ENCODE measurements at regions not wholly inside any gene's neighbourhood (a gene's known extent, or its start where the extent isn't known, plus 50 kb on each side); places are given as distances from the start of the nearest gene placed in this dataset.
"Not testable (repeated sequence)": the region's sequence is repeated elsewhere in the genome, so short reads cannot be mapped to it uniquely, and the experiment has no call there.

DNA sequence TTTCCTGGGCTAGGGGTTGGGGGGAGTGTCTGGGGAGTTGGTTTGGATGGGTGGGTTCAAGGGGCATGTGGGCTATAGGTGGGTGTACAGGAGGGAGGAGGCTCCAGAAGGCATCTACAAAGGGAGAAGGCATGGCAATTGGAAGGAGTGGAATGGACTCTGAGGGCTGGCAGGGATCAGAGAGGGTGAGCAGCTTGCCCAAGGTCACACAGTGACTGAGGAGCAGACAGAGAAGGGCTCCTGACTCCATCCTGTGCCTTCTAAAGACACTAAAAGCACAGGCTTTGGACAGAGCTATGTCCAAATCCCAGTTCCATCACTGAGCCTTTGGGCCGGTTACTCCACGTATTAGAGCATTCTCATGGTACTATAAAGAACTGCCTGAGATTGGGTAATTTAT, 151.8 kb downstream of the PTPRU start:
- intact Hi-C loops (cut with micrococcal nuclease; ENCODE audit: unreplicated experiment), result no loop called here
- Mint-ChIP-seq H3K27ac (ENCODE audit: unreplicated experiment) (no peak overlapping the region), H3K36me3 (ENCODE audit: insufficient read depth, unreplicated experiment) (no peaks in the 10 kb centered on the region), H3K4me3 (ENCODE audit: unreplicated experiment) (no peak overlapping the region), H3K27me3 (ENCODE audit: insufficient read depth, unreplicated experiment) (peaks cover 7% of the 10 kb centered on the region), H3K4me1 (ENCODE audit: low read depth, unreplicated experiment) (no peaks in the 10 kb centered on the region), H3K9me3 (ENCODE audit: unreplicated experiment) (no peaks in the 10 kb centered on the region)
- Histone ChIP-seq H3K27me3 (replicated peaks; ENCODE audit: control insufficient read depth, insufficient read depth, low read length) (no peaks in the 10 kb centered on the region), H3K4me3 (ENCODE audit: low read depth, low read length) (no peak overlapping the region), H3K36me3 (ENCODE audit: control insufficient read depth, insufficient read depth, low read length) (no peaks in the 10 kb centered on the region), H3K9me3 (no peaks in the 10 kb centered on the region), H3K4me1 (no peaks in the 10 kb centered on the region)
- ChIA-PET CTCF (no interaction called here), POLR2A (no interaction called here)
- TF ChIP-seq, protein P1, sequence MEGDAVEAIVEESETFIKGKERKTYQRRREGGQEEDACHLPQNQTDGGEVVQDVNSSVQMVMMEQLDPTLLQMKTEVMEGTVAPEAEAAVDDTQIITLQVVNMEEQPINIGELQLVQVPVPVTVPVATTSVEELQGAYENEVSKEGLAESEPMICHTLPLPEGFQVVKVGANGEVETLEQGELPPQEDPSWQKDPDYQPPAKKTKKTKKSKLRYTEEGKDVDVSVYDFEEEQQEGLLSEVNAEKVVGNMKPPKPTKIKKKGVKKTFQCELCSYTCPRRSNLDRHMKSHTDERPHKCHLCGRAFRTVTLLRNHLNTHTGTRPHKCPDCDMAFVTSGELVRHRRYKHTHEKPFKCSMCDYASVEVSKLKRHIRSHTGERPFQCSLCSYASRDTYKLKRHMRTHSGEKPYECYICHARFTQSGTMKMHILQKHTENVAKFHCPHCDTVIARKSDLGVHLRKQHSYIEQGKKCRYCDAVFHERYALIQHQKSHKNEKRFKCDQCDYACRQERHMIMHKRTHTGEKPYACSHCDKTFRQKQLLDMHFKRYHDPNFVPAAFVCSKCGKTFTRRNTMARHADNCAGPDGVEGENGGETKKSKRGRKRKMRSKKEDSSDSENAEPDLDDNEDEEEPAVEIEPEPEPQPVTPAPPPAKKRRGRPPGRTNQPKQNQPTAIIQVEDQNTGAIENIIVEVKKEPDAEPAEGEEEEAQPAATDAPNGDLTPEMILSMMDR (IDR thresholded peaks at IDR 0.05; ENCODE audit: insufficient read depth in 1 of 2, low read depth in 1 of 2, low read length in 1 of 2, severe bottlenecking in 1 of 2, unreplicated experiment in 1 of 2), result no peak
- no TSS peak for BruUV-seq (replicated peaks)
- DNase-seq, result no peak

DNA sequence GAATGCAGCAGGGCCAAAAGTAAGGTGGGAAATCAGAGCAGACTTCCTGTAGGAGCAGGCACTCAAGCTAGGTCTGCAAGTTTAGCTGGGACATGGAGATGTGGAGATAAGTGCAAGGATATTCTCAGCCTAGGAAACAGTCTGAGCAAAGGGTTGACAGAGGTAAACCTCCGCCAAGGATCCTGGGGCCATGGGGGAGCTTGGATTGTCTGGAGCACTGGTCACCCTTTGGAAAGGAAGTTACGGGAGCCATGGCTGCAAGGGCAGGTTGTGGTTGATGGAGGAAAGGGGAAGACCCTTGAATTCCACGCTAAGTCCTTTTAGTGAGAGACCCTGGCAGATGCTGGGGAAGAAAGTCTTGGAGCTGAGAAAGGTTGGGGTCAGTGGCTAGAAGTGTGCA, 150.9 kb downstream of the PTPRU start:
- Histone ChIP-seq H3K4me3 (ENCODE audit: low read depth, low read length) (no peak overlapping the region), H3K4me1 (no peaks in the 10 kb centered on the region), H3K36me3 (ENCODE audit: control insufficient read depth, insufficient read depth, low read length) (no peaks in the 10 kb centered on the region), H3K9me3 (no peaks in the 10 kb centered on the region), H3K27me3 (replicated peaks; ENCODE audit: control insufficient read depth, insufficient read depth, low read length) (no peaks in the 10 kb centered on the region)
- H3K9me3 Mint-ChIP-seq (ENCODE audit: unreplicated experiment), result no peaks in the 10 kb centered on the region
- no peak for DNase-seq
- ChIA-PET POLR2A (no interaction called here), CTCF (no interaction called here)
- no peaks in the 10 kb centered on the region for H3K36me3 Mint-ChIP-seq (ENCODE audit: insufficient read depth, unreplicated experiment)
- H3K27ac Mint-ChIP-seq (ENCODE audit: unreplicated experiment), result no peak overlapping the region
- no peaks in the 10 kb centered on the region for H3K4me1 Mint-ChIP-seq (ENCODE audit: low read depth, unreplicated experiment)
- TF ChIP-seq, protein P1 (IDR thresholded peaks at IDR 0.05; ENCODE audit: insufficient read depth in 1 of 2, low read depth in 1 of 2, low read length in 1 of 2, severe bottlenecking in 1 of 2, unreplicated experiment in 1 of 2), result no peak
- no peak overlapping the region for H3K4me3 Mint-ChIP-seq (ENCODE audit: unreplicated experiment)
- no TSS peak for BruUV-seq (replicated peaks)
- peaks cover 7% of the 10 kb centered on the region for H3K27me3 Mint-ChIP-seq (ENCODE audit: insufficient read depth, unreplicated experiment)
- intact Hi-C loops (cut with micrococcal nuclease; ENCODE audit: unreplicated experiment), result no loop called here

DNA sequence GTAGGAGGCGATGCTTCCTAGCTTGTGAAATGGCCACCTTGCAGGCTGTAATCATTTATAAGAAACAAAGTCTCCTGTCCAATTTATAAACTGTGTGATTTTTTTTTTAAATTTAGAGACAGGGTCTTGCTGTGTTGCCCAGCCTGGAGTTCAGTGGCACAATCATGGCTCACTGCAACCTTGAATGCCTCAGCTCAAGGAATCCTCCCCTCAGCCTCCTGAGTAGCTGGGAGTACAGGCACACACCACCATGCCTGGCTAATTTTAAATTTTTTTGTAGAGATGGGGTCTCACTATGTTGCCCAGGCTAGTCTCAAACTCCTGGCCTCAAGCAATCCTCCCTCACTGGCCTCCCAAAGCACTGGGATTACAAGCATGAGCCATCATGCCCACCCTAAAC, 150.1 kb downstream of the PTPRU start:
- BruUV-seq (replicated peaks); H3K4me3 Mint-ChIP-seq (ENCODE audit: unreplicated experiment); H3K27me3 Mint-ChIP-seq (ENCODE audit: insufficient read depth, unreplicated experiment); H3K27me3 ChIP-seq (replicated peaks; ENCODE audit: control insufficient read depth, insufficient read depth, low read length); CTCF ChIA-PET; H3K4me3 ChIP-seq (ENCODE audit: low read depth, low read length); H3K36me3 ChIP-seq (ENCODE audit: control insufficient read depth, insufficient read depth, low read length); H3K4me1 ChIP-seq; DNase-seq; H3K9me3 Mint-ChIP-seq (ENCODE audit: unreplicated experiment); intact Hi-C loops (cut with micrococcal nuclease; ENCODE audit: unreplicated experiment); POLR2A ChIA-PET; H3K4me1 Mint-ChIP-seq (ENCODE audit: low read depth, unreplicated experiment); H3K9me3 ChIP-seq; H3K36me3 Mint-ChIP-seq (ENCODE audit: insufficient read depth, unreplicated experiment); H3K27ac Mint-ChIP-seq (ENCODE audit: unreplicated experiment): not testable (repeated sequence)

DNA sequence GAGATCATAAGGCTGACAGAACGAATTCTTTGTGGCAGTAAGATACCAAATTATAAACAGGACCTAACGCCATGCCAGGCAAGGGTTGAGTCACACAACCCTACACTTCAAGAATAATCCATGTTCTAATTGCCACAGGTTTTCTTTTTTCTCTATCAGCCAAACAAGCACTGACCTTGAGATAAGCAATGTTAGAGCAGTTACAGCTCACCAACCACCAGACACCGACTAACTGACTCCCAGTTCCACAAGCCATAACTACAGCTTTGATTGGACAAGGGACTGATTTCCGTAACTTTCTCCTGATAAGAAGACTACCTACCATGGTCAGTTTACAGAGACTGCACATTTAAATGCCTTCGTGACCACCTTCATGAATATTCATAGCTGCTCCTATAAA, 149.6 kb downstream of the PTPRU start:
- no peaks in the 10 kb centered on the region for H3K9me3 Mint-ChIP-seq (ENCODE audit: unreplicated experiment)
- POLR2A ChIA-PET, result no interaction called here

More for the DNA sequence above, 149.6 kb downstream of the PTPRU start:
- H3K4me3 ChIP-seq (ENCODE audit: low read depth, low read length), result no peak overlapping the region
- Mint-ChIP-seq H3K27ac (ENCODE audit: unreplicated experiment) (no peak overlapping the region), H3K36me3 (ENCODE audit: insufficient read depth, unreplicated experiment) (no peaks in the 10 kb centered on the region), H3K4me1 (ENCODE audit: low read depth, unreplicated experiment) (no peaks in the 10 kb centered on the region), H3K27me3 (ENCODE audit: insufficient read depth, unreplicated experiment) (peaks cover 7% of the 10 kb centered on the region), H3K4me3 (ENCODE audit: unreplicated experiment) (no peak overlapping the region)
- no TSS peak for BruUV-seq (replicated peaks)
- TF ChIP-seq, protein P1 (IDR thresholded peaks at IDR 0.05; ENCODE audit: insufficient read depth in 1 of 2, low read depth in 1 of 2, low read length in 1 of 2, severe bottlenecking in 1 of 2, unreplicated experiment in 1 of 2), result no peak
- no peaks in the 10 kb centered on the region for H3K36me3 ChIP-seq (ENCODE audit: control insufficient read depth, insufficient read depth, low read length)
- DNase-seq, result no peak
- CTCF ChIA-PET, result no interaction called here
- no peaks in the 10 kb centered on the region for H3K27me3 ChIP-seq (replicated peaks; ENCODE audit: control insufficient read depth, insufficient read depth, low read length)
- intact Hi-C loops (cut with micrococcal nuclease; ENCODE audit: unreplicated experiment), result no loop called here
- H3K4me1 ChIP-seq, result no peaks in the 10 kb centered on the region
- H3K9me3 ChIP-seq, result no peaks in the 10 kb centered on the region
